Naive B cell (primary cell): ENCODE measurements at regions not wholly inside any gene's neighbourhood (a gene's known extent, or its start where the extent isn't known, plus 50 kb on each side); places are given as distances from the start of the nearest gene placed in this dataset.
"Not testable (repeated sequence)": the region's sequence is repeated elsewhere in the genome, so short reads cannot be mapped to it uniquely, and the experiment has no call there.

Experiments
- ATAC-seq, 2 donors: fragments of 150-1000 bp; cut with Tn5 transposase; 2 replicates each; pipeline ENCODE4 v1.10.0; 2021; ENCODE audit warnings: low read depth in 2 of 2, mild to moderate bottlenecking in 2 of 2, moderate library complexity in 2 of 2
- DNase-seq: peaks from one replicate; pipeline ENCODE4 v3.0.0; 2022
- H3K27ac Mint-ChIP-seq, 6 donors: one replicate each; pipeline ENCODE4 v1.8.0; 2020 to 2022; ENCODE audit warnings: mild to moderate bottlenecking in 6 of 6, mixed read lengths in 6 of 6, moderate library complexity in 5 of 6, inconsistent platforms in 2 of 6
- H3K27me3 Mint-ChIP-seq, 3 donors: one replicate each; pipeline ENCODE4 v1.8.0; 2021 to 2022; ENCODE audit warnings: mixed read lengths in 3 of 3, mild to moderate bottlenecking in 1 of 3
- H3K36me3 Mint-ChIP-seq, 2 donors: one replicate each; pipeline ENCODE4 v1.8.0; 2020 to 2022; ENCODE audit warnings: mixed read lengths in 2 of 2, inconsistent platforms in 1 of 2, mild to moderate bottlenecking in 1 of 2
- H3K4me1 Mint-ChIP-seq, 3 donors: one replicate each; pipeline ENCODE4 v1.8.0; 2020 to 2022; ENCODE audit warnings: mixed read lengths in 3 of 3, inconsistent platforms in 1 of 3, mild to moderate bottlenecking in 1 of 3, moderate library complexity in 1 of 3
- H3K4me3 Mint-ChIP-seq, 8 donors: one replicate each; pipeline ENCODE4 v1.8.0; 2020 to 2022; ENCODE audit warnings: mild to moderate bottlenecking in 8 of 8, mixed read lengths in 8 of 8, moderate library complexity in 8 of 8, inconsistent platforms in 2 of 8
- H3K9me3 Mint-ChIP-seq, 7 donors: one replicate each; pipeline ENCODE4 v1.8.0; 2020 to 2022; ENCODE audit warnings: mixed read lengths in 7 of 7, mild to moderate bottlenecking in 5 of 7, inconsistent platforms in 2 of 7, moderate library complexity in 1 of 7

DNA sequence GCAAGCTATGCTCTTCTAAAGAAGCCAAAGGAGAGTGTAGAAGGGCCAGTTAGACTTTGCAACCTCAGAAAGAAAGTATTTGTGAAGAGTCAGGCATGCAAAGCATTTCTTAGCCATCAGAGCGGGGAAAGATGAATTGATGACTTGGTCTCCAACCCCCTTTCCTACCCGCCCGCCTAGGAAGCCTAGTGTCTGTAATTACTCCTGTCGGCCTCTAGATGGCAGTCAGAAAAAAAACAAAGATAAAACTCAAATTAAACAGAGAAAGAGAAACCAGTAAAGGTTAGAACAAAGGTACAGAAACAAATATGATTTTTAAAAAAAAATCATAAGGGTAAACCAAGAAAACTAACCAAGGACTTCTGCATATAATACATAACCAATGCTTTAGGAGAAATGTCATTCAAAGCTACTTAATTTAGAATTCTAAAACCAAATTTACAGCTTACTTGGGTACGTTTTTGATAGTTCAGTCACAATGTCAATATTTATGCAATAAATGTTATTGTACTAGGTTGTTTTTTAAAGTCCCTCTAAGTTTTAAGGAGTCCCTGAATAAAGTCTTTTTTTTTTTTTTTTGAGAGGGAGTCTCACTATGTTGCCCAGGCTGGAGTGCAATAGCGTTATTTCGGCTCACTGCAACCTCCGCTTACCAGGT lies 97.6 kb downstream of the LYZL1 start:
- no peak for ATAC-seq
- Mint-ChIP-seq H3K27ac (no peak overlapping the region), H3K9me3 (no peaks in the 10 kb centered on the region), H3K4me1 (no peaks in the 10 kb centered on the region), H3K36me3 (no peaks in the 10 kb centered on the region), H3K4me3 (no peak overlapping the region), H3K27me3 (peaks cover 0 to 4% (median 3%) of the 10 kb centered on the region in 3 donors)
- DNase-seq = peak; percentile 3

DNA sequence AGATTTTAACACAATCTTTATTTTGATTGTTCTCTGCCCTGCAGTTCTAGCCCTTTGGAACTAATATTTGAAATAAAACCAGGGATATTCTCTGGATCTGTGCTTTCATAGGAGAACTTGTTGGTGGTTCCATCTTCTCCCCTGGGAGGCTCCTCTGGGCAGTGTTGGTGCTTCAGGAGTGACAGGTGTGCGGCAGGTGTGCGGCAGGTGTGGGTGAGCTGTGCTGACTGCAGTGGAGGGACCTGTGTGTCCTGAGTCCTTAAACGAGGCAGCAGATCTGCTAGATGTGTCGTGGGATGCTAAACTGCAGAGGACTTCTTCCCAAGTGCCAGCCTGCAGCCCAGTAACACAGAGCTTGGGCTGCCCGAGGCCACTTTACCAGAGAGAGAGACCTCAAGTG lies 98.4 kb downstream of the LYZL1 start:
- Mint-ChIP-seq H3K4me3 (no peak overlapping the region), H3K36me3 (no peaks in the 10 kb centered on the region), H3K9me3 (no peaks in the 10 kb centered on the region), H3K27ac (no peak overlapping the region), H3K27me3 (peaks cover 0 to 3% (median 1%) of the 10 kb centered on the region in 3 donors), H3K4me1 (no peaks in the 10 kb centered on the region)
- DNase-seq (no peak), ATAC-seq (no peak)

DNA sequence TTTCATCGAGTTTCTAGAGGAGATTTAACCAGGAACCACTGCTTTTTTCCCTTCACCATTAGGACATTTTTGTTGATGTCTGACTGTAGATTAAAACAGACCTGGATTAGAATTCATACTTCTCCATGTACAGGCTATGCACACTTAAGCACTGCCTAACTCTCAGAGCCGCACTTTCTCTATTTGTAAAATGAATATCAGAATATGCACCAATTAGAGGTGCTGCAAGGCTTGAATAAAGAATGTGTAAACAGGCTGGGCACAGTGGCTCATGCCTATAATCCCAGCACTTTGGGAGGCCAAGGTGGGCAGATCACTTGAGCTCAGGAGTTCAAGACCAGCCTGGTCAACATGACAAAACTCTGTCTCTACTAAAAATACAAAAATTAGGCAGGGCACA lies 99.2 kb downstream of the LYZL1 start:
- not testable (repeated sequence) for DNase-seq, H3K9me3 Mint-ChIP-seq, H3K27me3 Mint-ChIP-seq, H3K36me3 Mint-ChIP-seq, H3K4me1 Mint-ChIP-seq, H3K27ac Mint-ChIP-seq, ATAC-seq, H3K4me3 Mint-ChIP-seq

DNA sequence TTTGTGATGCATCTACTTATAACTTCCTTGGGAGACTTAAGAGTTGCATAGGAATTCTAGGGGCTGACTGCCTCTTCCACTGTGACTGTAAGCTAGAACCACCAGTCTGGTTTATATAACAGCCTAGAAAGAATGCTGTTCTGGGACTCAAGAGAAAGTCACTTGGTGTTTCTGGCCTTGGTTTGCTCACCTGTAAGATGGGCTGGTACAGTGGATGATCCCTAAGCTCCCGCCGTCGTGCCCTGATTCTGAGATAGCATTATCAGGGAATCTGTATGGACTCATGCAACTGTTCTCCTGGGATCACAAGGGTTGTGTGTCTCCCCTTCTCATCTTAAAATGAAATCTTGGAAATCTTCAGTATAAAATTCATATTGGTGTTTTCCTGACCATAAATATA lies 100.6 kb downstream of the LYZL1 start:
- Mint-ChIP-seq H3K9me3 (no peaks in the 10 kb centered on the region), H3K4me3 (no peak overlapping the region), H3K27ac (no peak overlapping the region), H3K4me1 (no peaks in the 10 kb centered on the region), H3K36me3 (no peaks in the 10 kb centered on the region), H3K27me3 (peaks cover 0 to 5% (median 0%) of the 10 kb centered on the region in 3 donors)
- DNase-seq (no peak), ATAC-seq (no peak)

DNA sequence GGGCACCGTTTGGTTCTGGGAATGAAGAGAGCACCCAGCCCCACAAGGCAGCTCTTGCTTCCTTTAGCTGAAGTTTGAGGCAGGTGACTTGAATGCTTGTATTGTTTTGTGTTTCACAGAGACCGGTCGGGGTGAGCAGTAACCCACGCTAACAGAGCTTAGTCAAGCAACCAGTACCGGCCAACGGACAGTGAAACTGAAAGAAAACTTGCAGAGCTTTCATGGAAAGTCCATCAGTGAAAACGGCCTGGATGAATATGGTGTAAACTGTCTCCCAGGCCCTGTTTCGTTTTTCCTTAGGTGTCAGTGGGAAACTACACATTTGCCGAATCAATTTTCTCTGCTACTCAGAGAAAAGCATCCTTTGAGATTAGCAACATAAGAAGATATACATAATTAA lies 101.1 kb downstream of the LYZL1 start:
- Mint-ChIP-seq H3K4me3 (no peak overlapping the region), H3K4me1 (no peaks in the 10 kb centered on the region), H3K27me3 (peaks cover 0 to 5% (median 0%) of the 10 kb centered on the region in 3 donors), H3K9me3 (no peaks in the 10 kb centered on the region), H3K36me3 (no peaks in the 10 kb centered on the region), H3K27ac (no peak overlapping the region)
- ATAC-seq (no peak), DNase-seq (no peak)

DNA sequence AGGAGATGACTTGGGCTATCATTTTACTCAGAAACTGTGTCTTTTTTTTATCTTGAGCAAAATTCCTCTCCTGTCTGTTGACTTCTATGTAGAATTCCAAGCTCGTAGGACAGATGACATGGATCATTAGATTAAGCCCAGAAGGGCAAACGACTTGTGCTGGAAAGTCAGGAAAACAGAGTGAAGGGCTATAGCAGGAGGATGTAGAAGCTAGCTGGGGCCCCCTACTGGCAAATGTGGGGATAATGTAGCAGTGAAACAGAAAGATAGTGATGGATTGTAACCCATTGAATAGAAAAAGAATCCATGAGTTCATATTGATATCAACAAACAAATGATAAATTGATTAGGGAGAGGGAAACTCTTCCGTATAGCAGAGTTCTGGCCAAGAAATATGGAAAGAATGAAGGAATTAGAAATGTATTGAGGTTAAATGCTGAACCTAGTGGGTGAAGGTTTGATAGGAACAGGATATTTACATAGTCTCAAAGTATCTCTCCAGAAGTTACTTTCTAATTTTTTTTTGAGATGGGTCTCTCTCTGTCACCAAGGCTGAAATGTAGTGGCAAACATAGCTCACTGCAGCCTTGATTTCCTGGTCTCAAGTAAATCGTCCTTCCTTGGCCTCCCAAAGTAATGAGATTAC lies 103.6 kb downstream of the LYZL1 start:
- Mint-ChIP-seq H3K9me3 (no peaks in the 10 kb centered on the region), H3K27me3 (peaks cover 5 to 18% (median 14%) of the 10 kb centered on the region in 3 donors), H3K27ac (no peak overlapping the region), H3K4me3 (no peak overlapping the region), H3K36me3 (no peaks in the 10 kb centered on the region), H3K4me1 (no peaks in the 10 kb centered on the region)
- ATAC-seq = no peak
- DNase-seq = no peak

DNA sequence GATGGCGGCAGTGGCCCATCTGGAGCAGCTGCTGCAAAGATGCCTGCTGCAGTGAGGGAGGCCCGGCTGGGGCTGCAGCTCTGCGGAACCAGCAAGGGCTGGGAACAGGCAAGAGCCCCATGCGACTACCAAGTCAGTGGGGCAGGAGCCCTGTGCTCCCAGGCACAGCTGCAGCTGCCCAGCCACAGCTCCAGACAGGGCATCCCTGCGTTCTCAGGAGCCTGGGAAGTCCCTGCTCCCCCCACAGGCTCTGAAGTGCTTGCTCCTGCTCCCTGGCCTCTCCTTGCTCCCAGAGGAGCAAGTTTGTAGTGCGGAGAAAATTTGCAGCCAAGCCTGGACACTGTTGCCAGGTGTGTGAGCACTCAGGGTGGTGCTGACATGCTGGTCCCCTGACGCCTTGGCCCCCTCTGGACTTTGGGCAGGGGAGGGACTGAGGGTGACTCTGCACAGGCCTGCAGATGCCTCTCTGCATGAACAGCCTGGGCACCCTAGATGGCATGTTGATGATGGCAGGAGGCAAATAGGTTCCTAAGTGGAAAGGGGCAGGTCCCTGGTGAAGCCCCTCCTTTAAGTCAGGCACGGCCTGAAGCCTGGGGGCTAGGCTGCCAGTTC lies 105.6 kb downstream of the LYZL1 start:
- Mint-ChIP-seq H3K27me3 (peaks cover 5 to 18% (median 16%) of the 10 kb centered on the region in 3 donors), H3K27ac (no peak overlapping the region), H3K4me1 (no peaks in the 10 kb centered on the region), H3K9me3 (no peaks in the 10 kb centered on the region), H3K36me3 (no peaks in the 10 kb centered on the region), H3K4me3 (no peak overlapping the region)
- DNase-seq = no peak
- ATAC-seq = no peak

DNA sequence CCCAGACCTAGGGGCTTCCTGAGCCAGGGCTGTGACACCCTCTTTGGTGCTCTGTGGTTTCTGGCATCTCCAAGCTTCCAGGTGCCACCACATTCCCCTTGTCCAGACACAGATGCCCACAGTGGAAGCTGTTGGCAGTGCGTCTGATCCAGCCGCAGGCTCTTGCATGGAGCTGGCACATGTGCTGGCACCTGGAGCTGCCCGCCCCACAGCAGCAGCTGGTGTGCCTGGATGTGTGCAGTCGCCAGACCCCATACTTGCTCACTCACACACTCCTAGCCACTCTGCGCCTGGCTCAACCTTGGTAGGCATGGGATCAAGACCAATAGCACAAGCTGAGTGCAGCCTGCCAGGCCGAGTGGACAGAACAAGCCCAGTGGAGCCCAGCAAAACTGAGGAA lies 106.5 kb downstream of the LYZL1 start:
- peak overlapping the region in 1 of 6 donors; percentile 49 for H3K27ac Mint-ChIP-seq
- ATAC-seq = no peak
- H3K36me3 Mint-ChIP-seq = no peaks in the 10 kb centered on the region
- peaks cover 10 to 25% (median 24%) of the 10 kb centered on the region in 3 donors for H3K27me3 Mint-ChIP-seq
- H3K4me3 Mint-ChIP-seq = no peak overlapping the region
- no peak for DNase-seq
- peaks cover 0 to 9% (median 0%) of the 10 kb centered on the region in 7 donors for H3K9me3 Mint-ChIP-seq
- H3K4me1 Mint-ChIP-seq = no peaks in the 10 kb centered on the region

DNA sequence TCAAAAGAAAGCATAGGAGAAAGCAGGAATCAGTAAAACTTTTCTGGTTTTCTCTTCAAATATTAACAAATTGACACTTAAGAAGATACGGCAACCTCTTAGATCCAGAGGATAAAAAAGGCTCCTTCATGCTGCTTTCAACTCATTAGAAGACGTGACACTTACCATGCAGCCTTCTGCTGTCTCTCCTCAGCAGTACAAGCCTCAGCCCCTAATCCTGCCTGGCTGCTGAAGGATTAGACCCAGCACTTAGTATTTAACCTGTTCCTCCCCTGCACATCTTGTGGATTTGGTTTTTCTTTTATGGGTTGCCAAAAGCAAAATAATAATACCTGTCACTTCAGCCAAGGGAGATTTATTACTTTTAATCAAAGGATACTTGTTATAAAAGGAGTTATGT lies 108.4 kb downstream of the LYZL1 start:
- H3K4me1 Mint-ChIP-seq = no peaks in the 10 kb centered on the region
- H3K27ac Mint-ChIP-seq = no peak overlapping the region
- peaks cover 9 to 30% (median 24%) of the 10 kb centered on the region in 3 donors for H3K27me3 Mint-ChIP-seq
- ATAC-seq (no peak), DNase-seq (no peak)
- peaks cover 0 to 18% (median 2%) of the 10 kb centered on the region in 7 donors for H3K9me3 Mint-ChIP-seq
- H3K4me3 Mint-ChIP-seq = no peak overlapping the region
- no peaks in the 10 kb centered on the region for H3K36me3 Mint-ChIP-seq

DNA sequence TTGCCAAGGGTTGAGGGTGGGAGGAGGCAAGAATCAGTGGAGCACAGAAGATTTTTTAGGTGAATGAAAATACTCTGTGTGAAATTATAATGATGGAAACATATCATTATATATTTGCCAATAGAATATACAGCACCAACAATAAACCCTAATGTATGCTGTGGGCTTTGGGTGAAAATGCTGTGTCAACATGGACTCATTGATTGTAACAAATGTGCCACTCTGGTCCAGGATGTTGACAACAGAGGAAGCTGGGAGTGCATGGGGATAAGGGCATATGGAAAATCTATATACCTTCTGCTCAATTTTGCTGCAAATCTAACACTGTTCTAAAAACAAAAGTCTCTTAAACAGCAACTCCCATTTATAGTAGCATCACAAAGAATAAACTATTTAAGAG lies 114.3 kb downstream of the LYZL1 start:
- no peaks in the 10 kb centered on the region for H3K4me1 Mint-ChIP-seq
- no peak for DNase-seq
- H3K36me3 Mint-ChIP-seq = no peaks in the 10 kb centered on the region
- peaks cover 0 to 33% (median 6%) of the 10 kb centered on the region in 7 donors for H3K9me3 Mint-ChIP-seq
- H3K27ac Mint-ChIP-seq = no peak overlapping the region
- ATAC-seq = no peak
- peaks cover 4 to 22% (median 8%) of the 10 kb centered on the region in 3 donors for H3K27me3 Mint-ChIP-seq
- no peak overlapping the region for H3K4me3 Mint-ChIP-seq

DNA sequence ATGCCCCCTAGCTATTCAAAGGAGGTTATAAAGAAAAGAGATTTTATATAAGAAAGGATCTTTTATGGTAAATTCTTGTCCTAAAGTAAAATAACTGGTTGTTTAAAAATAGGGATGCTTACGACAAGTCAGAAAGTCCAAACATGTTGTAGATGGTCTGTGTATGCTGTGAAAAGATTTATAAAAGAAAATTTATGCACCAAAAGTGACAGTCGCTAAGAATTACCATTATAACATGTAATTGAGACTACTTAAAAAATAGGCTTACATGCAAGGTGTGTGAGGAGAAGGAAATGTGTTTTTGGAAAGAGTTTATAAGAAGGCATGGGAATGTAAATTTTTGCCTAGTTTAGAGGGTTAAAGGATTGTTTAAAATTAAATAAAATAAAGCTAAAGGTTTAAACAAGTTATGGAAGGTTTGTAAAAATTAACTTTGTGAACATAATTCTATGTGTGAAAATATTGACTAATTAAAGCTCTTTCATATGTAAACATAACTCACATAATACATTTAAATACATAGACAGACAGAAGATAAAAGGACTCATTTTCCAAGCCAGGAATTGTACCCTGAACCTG lies 118.5 kb downstream of the LYZL1 start:
- Mint-ChIP-seq H3K4me3 (peak overlapping the region in 1 of 8 donors; percentile 61), H3K36me3 (no peaks in the 10 kb centered on the region), H3K9me3 (peaks cover 0 to 15% (median 3%) of the 10 kb centered on the region in 7 donors), H3K27ac (no peak overlapping the region), H3K27me3 (peaks cover 0 to 14% (median 4%) of the 10 kb centered on the region in 3 donors), H3K4me1 (peaks cover 8 to 18% (median 9%) of the 10 kb centered on the region in 3 donors)
- DNase-seq = no peak
- ATAC-seq = no peak
